Spleen (tissue), 11 donors: ENCODE measurements at regions not wholly inside any gene's neighbourhood (a gene's known extent, or its start where the extent isn't known, plus 50 kb on each side); places are given as distances from the start of the nearest gene placed in this dataset.
"Not testable (repeated sequence)": the region's sequence is repeated elsewhere in the genome, so short reads cannot be mapped to it uniquely, and the experiment has no call there.

Source experiments
- DNase-seq: peaks from one replicate; pipeline ENCODE4 v3.0.0-alpha.2; 2020
- H3K27ac ChIP-seq, 8 donors: fragments of 200-600 bp; sonication (generic) in 7 of 8; 1 replicate in 4 of 8; 2 replicates in 4 of 8; pipeline versions ENCODE4 v1.5.0 to v1.8.0; 2016 to 2021; ENCODE audit warnings: inconsistent platforms in 4 of 8, mild to moderate bottlenecking in 4 of 8, moderate library complexity in 1 of 8
- H3K27me3 ChIP-seq, 7 donors: fragments of 200-600 bp; sonication (generic) in 6 of 7; replicated peaks in 1 of 7; 1 replicate in 4 of 7; 2 replicates in 3 of 7; pipeline versions ENCODE4 v1.5.0 to v1.8.0; 2016 to 2021; ENCODE audit warnings: inconsistent platforms in 3 of 7, mild to moderate bottlenecking in 1 of 7
- H3K36me3 ChIP-seq, 6 donors: fragments of 200-600 bp; sonication (generic) in 5 of 6; 1 replicate in 4 of 6; 2 replicates in 2 of 6; pipeline versions ENCODE4 v1.5.0 to v1.8.0; 2016 to 2021; ENCODE audit warnings: inconsistent platforms in 2 of 6
- H3K4me1 ChIP-seq, 6 donors: fragments of 200-600 bp; sonication (generic) in 5 of 6; 1 replicate in 3 of 6; 2 replicates in 3 of 6; pipeline versions ENCODE4 v1.5.0 to v1.8.0; 2016 to 2021; ENCODE audit warnings: inconsistent platforms in 3 of 6
- H3K4me3 ChIP-seq, 8 donors: fragments of 200-600 bp; sonication (generic) in 7 of 8; 1 replicate in 4 of 8; 2 replicates in 4 of 8; pipeline versions ENCODE4 v1.5.0 to v1.8.0; 2016 to 2021; ENCODE audit warnings: inconsistent platforms in 4 of 8, mild to moderate bottlenecking in 4 of 8, moderate library complexity in 2 of 8
- H3K9me3 ChIP-seq, 8 donors: fragments of 200-600 bp; sonication (generic) in 7 of 8; 1 replicate in 4 of 8; 2 replicates in 4 of 8; pipeline versions ENCODE4 v1.5.0 to v1.8.0; 2016 to 2021; ENCODE audit warnings: inconsistent platforms in 4 of 8
- WGBS, 5 donors: extraction: QIAGEN DNeasy Blood & Tissue Kit in 3 of 5; methylation state at CpG; one replicate each; pipeline versions ENCODE4 v1.1.5 to v1.1.7; 2013 to 2018; 5-methylcytosine and 5-hydroxymethylcytosine counted together
- intact Hi-C: fragments of 100-400 bp; cut with DNase I; formaldehyde crosslinking; loops from one replicate; pipeline ENCODE4 v1.15.0; 2023; ENCODE audit warnings: low total_unique reads
- donor health status: healthy with polysubstance abuse.
- donor health status: DM: no; HTN: no; CAD: no; lungs with moderate emphysema.
- donor health status: DM: no; HTN: no; CAD: no.
- donor health status: Bipolar disorder and iron deficiency.
- donor health status: healthy.
- donor health status: DM: no; HTN: no; CAD: no.
- donor health status: DM: yes; HTN: yes; CAD: no.

- H3K36me3 ChIP-seq, H3K9me3 ChIP-seq, H3K4me3 ChIP-seq, H3K27me3 ChIP-seq, intact Hi-C loops, DNase-seq, H3K4me1 ChIP-seq, H3K27ac ChIP-seq: not testable (repeated sequence)
These were observed 784.6 kb downstream of the TTLL7 start for GRCh38 chr1:83214317-83214716.

GRCh38 chr1:83213648-83214047, 785.3 kb downstream of the TTLL7 start:
- H3K9me3 ChIP-seq, H3K27me3 ChIP-seq, intact Hi-C loops, H3K27ac ChIP-seq, H3K4me3 ChIP-seq, H3K4me1 ChIP-seq, H3K36me3 ChIP-seq, DNase-seq: not testable (repeated sequence)
- 88 to 100% (median 93%) methylated on average over 2 to 3 of the region's 3 CpGs for WGBS, 5 donors

- H3K27ac ChIP-seq, H3K9me3 ChIP-seq, H3K4me1 ChIP-seq, DNase-seq, H3K4me3 ChIP-seq, H3K36me3 ChIP-seq, intact Hi-C loops, H3K27me3 ChIP-seq: not testable (repeated sequence)
These were observed 786.9 kb downstream of the TTLL7 start for GRCh38 chr1:83212033-83212432.

- WGBS, 5 donors = 83 to 96% (median 93%) methylated on average over 4 of the region's 4 CpGs
- intact Hi-C loops = not testable (repeated sequence)
These were observed 790.4 kb downstream of the TTLL7 start for GRCh38 chr1:83208540-83208939.

GRCh38 chr1:83194610-83195009, 804.3 kb downstream of the TTLL7 start:
- WGBS, 5 donors = 67 to 79% (median 72%) methylated on average over 1 of the region's 1 CpG
- H3K4me3 ChIP-seq, H3K36me3 ChIP-seq, DNase-seq, H3K9me3 ChIP-seq, H3K4me1 ChIP-seq, H3K27me3 ChIP-seq, H3K27ac ChIP-seq, intact Hi-C loops: not testable (repeated sequence)

More at GRCh38 chr1:83208540-83208939, 790.4 kb downstream of the TTLL7 start:
- H3K27ac ChIP-seq, H3K9me3 ChIP-seq, H3K27me3 ChIP-seq, H3K4me3 ChIP-seq, H3K36me3 ChIP-seq, DNase-seq, H3K4me1 ChIP-seq: not testable (repeated sequence)

- DNase-seq, H3K4me3 ChIP-seq, H3K9me3 ChIP-seq, intact Hi-C loops, H3K4me1 ChIP-seq, H3K36me3 ChIP-seq, H3K27ac ChIP-seq, H3K27me3 ChIP-seq: not testable (repeated sequence)
- 87 to 95% (median 89%) methylated on average over 21 to 26 of the region's 26 CpGs for WGBS, 5 donors
These were observed 816.8 kb downstream of the TTLL7 start for GRCh38 chr1:83182033-83182728.

- H3K36me3 ChIP-seq, H3K27ac ChIP-seq, intact Hi-C loops, DNase-seq, H3K9me3 ChIP-seq, H3K4me1 ChIP-seq, H3K27me3 ChIP-seq, H3K4me3 ChIP-seq: not testable (repeated sequence)
- WGBS, 5 donors = 44 to 93% (median 65%) methylated on average over 2 to 3 of the region's 3 CpGs
These were observed 818.3 kb downstream of the TTLL7 start for GRCh38 chr1:83180621-83181020.

GRCh38 chr1:83167634-83168033, 831.3 kb downstream of the TTLL7 start:
- 66 to 89% (median 77%) methylated on average over 8 of the region's 9 CpGs for WGBS, 5 donors
- H3K9me3 ChIP-seq = not testable (repeated sequence)

GRCh38 chr1:83163879-83164475, 835.0 kb downstream of the TTLL7 start:
- H3K4me1 ChIP-seq, DNase-seq, H3K27ac ChIP-seq, H3K4me3 ChIP-seq, H3K36me3 ChIP-seq, H3K27me3 ChIP-seq, intact Hi-C loops, H3K9me3 ChIP-seq: not testable (repeated sequence)
- 71 to 88% (median 75%) methylated on average over 3 of the region's 3 CpGs for WGBS, 5 donors

More at GRCh38 chr1:83167634-83168033, 831.3 kb downstream of the TTLL7 start:
- H3K4me3 ChIP-seq, DNase-seq, H3K27me3 ChIP-seq, H3K27ac ChIP-seq, intact Hi-C loops, H3K4me1 ChIP-seq, H3K36me3 ChIP-seq: not testable (repeated sequence)

GRCh38 chr1:83158924-83159323, 840.0 kb downstream of the TTLL7 start:
- no CpG with 5 or more reads among the region's 1 CpG for WGBS, 5 donors
- intact Hi-C loops, DNase-seq: not testable (repeated sequence)

GRCh38 chr1:83154306-83154705, 844.6 kb downstream of the TTLL7 start:
- intact Hi-C loops, H3K9me3 ChIP-seq, H3K27me3 ChIP-seq, H3K4me3 ChIP-seq, H3K36me3 ChIP-seq, H3K4me1 ChIP-seq, H3K27ac ChIP-seq, DNase-seq: not testable (repeated sequence)
- 80 to 100% (median 87%) methylated on average over 1 of the region's 1 CpG for WGBS, 5 donors

More at GRCh38 chr1:83158924-83159323, 840.0 kb downstream of the TTLL7 start:
- H3K4me3 ChIP-seq, H3K36me3 ChIP-seq, H3K27ac ChIP-seq, H3K27me3 ChIP-seq, H3K9me3 ChIP-seq, H3K4me1 ChIP-seq: not testable (repeated sequence)
